OCI-LY7 (cell line): ENCODE measurements at regions not wholly inside any gene's neighbourhood (a gene's known extent, or its start where the extent isn't known, plus 50 kb on each side); places are given as distances from the start of the nearest gene placed in this dataset.

Source experiments
- BruUV-seq: library from RNA; stranded (reverse); fragments of 400-500 nt; replicated peaks from 2 replicates; lab custom pipeline; 2021; lab: Mats Ljungman, UMichigan
- CTCF ChIA-PET: fragments of 300-600 bp; sonication (Branson Sonifier 250); formaldehyde crosslinking; loops from one replicate; lab custom pipeline; 2022; ENCODE audit warnings: antibody characterized with exemption; ENCODE audit not compliant: unreplicated experiment; lab: Charles Lee
- POLR2A ChIA-PET: fragments of 300-600 bp; sonication (Branson Sonifier 250); formaldehyde crosslinking; loops from one replicate; lab custom pipeline; 2022; ENCODE audit warnings: antibody characterized with exemption; lab: Charles Lee
- DNase-seq: peaks from one replicate; pipeline ENCODE4 v3.0.0-alpha.2; 2015; ENCODE audit warnings: low spot score
- H2AFZ ChIP-seq: fragments of 200-600 bp; sonication (generic), shearing (Covaris generic); 2 replicates; pipeline ENCODE4 v1.6.1; 2014; ENCODE audit warnings: mild to moderate bottlenecking, antibody characterized with exemption, low read length, moderate library complexity
- H3K27ac ChIP-seq: fragments of 200-600 bp; sonication (generic); 2 replicates; pipeline ENCODE4 v1.5.1; 2014; ENCODE audit warnings: mixed run types, low read depth, mild to moderate bottlenecking, moderate library complexity, low read length, inconsistent platforms; ENCODE audit not compliant: poor library complexity, severe bottlenecking
- H3K36me3 ChIP-seq: fragments of 200-600 bp; sonication (generic); 2 replicates; pipeline ENCODE4 v1.6.1; 2014; ENCODE audit warnings: mild to moderate bottlenecking, antibody characterized with exemption, low read length, moderate library complexity, mixed read lengths; ENCODE audit not compliant: insufficient read depth
- H3K4me1 ChIP-seq: fragments of 200-600 bp; sonication (generic); 2 replicates; pipeline ENCODE4 v1.5.1; 2014; ENCODE audit warnings: mild to moderate bottlenecking, low read length; ENCODE audit not compliant: insufficient read depth, poor library complexity, severe bottlenecking
- H3K4me2 ChIP-seq: fragments of 200-600 bp; sonication (generic); 2 replicates; pipeline ENCODE4 v1.6.1; 2014; ENCODE audit warnings: mild to moderate bottlenecking, low read length
- H3K4me3 ChIP-seq: fragments of 200-600 bp; sonication (generic); 2 replicates; pipeline ENCODE4 v1.5.1; 2014; ENCODE audit warnings: mild to moderate bottlenecking, low read depth, low read length; ENCODE audit not compliant: poor library complexity, severe bottlenecking
- H3K79me2 ChIP-seq: fragments of 200-600 bp; sonication (generic); 2 replicates; pipeline ENCODE4 v1.6.1; 2016; ENCODE audit warnings: low read depth, mild to moderate bottlenecking, low read length, moderate library complexity, mixed read lengths; ENCODE audit not compliant: insufficient read depth
- H3K9me2 ChIP-seq: fragments of 200-600 bp; sonication (generic); 2 replicates; pipeline ENCODE4 v1.6.1; 2016; ENCODE audit warnings: mild to moderate bottlenecking, low read length, mixed read lengths; ENCODE audit not compliant: insufficient read depth
- H3K9me3 ChIP-seq: fragments of 200-600 bp; sonication (generic); 2 replicates; pipeline ENCODE4 v1.6.1; 2014; ENCODE audit warnings: mild to moderate bottlenecking, mixed run types, low read length, mixed read lengths
- H4K20me1 ChIP-seq: fragments of 200-600 bp; sonication (generic); 2 replicates; pipeline ENCODE4 v1.6.1; 2014; ENCODE audit warnings: mild to moderate bottlenecking, antibody characterized with exemption, low read length, moderate library complexity, mixed read lengths; ENCODE audit not compliant: insufficient read depth
- CTCF ChIP-seq: fragments of 200-600 bp; sonication (generic); conservative IDR thresholded peaks from 2 replicates; pipeline ENCODE4 v1.5.1; 2014; ENCODE audit warnings: mild to moderate bottlenecking, antibody characterized with exemption, low read length, moderate library complexity, mixed read lengths
- EZH2phosphoT487 ChIP-seq: fragments of 200-600 bp; sonication (generic); IDR thresholded peaks from 2 replicates; pipeline ENCODE4 v1.6.1; 2018; ENCODE audit warnings: low read depth, borderline replicate concordance, mild to moderate bottlenecking, mixed run types, antibody characterized with exemption, low read length, moderate library complexity, mixed read lengths
- intact Hi-C: fragments of 100-400 bp; cut with micrococcal nuclease; formaldehyde crosslinking; loops from one replicate; pipeline ENCODE4 v1.10.0; 2022; ENCODE audit not compliant: unreplicated experiment

GRCh38 chr11:8337130-8337795 lies 73.6 kb upstream of the LMO1 start:
- no peaks in the 10 kb centered on the region for H3K79me2 ChIP-seq
- no peak overlapping the region for H3K4me2 ChIP-seq
- H3K4me1 ChIP-seq: no peaks in the 10 kb centered on the region
- CTCF ChIA-PET: no interaction called here
- no peak for TF ChIP-seq EZH2phosphoT487
- no peak for TF ChIP-seq CTCF
- no peaks in the 10 kb centered on the region for H4K20me1 ChIP-seq
- no peak overlapping the region for H3K27ac ChIP-seq
- no peaks in the 10 kb centered on the region for H3K9me3 ChIP-seq
- no peaks in the 10 kb centered on the region for H3K9me2 ChIP-seq
- POLR2A ChIA-PET: interaction anchor here (0.7 kb wide), 1 partner anchor 137 kb away, joined by 7 read pairs; no protein-coding TSS in a partner anchor
- H3K36me3 ChIP-seq: no peaks in the 10 kb centered on the region
- no peak overlapping the region for H2AFZ ChIP-seq
- no peak overlapping the region for H3K4me3 ChIP-seq
- no peak for DNase-seq
- intact Hi-C loops: loop anchor here (10.0 kb wide), 1 partner anchor 228 kb away; no protein-coding TSS in a partner anchor
- BruUV-seq: no TSS peak

- Histone ChIP-seq H3K9me2 (no peaks in the 10 kb centered on the region), H3K9me3 (no peaks in the 10 kb centered on the region), H2AFZ (no peak overlapping the region), H3K79me2 (no peaks in the 10 kb centered on the region), H3K4me3 (no peak overlapping the region), H3K27ac (no peak overlapping the region), H4K20me1 (no peaks in the 10 kb centered on the region), H3K36me3 (no peaks in the 10 kb centered on the region), H3K4me2 (no peak overlapping the region), H3K4me1 (no peaks in the 10 kb centered on the region)
- BruUV-seq: no TSS peak
- ChIA-PET POLR2A (no interaction called here), CTCF (no interaction called here)
- TF ChIP-seq EZH2phosphoT487: no peak
- no peak for TF ChIP-seq CTCF
- no peak for DNase-seq
- intact Hi-C loops: loop anchor here (10.0 kb wide), 1 partner anchor 228 kb away; no protein-coding TSS in a partner anchor
Measured at GRCh38 chr11:8336356-8337129, 72.9 kb upstream of the LMO1 start.
